Prostate gland (tissue), 2 donors: ENCODE measurements at regions not wholly inside any gene's neighbourhood (a gene's known extent, or its start where the extent isn't known, plus 50 kb on each side); places are given as distances from the start of the nearest gene placed in this dataset.

ENCODE experiments used
- CTCF ChIP-seq, 4 experiments: fragments of 200-600 bp in 2 of 4; fragments of 450-650 bp in 2 of 4; sonication (generic) in 2 of 4; IDR thresholded peaks; 1 replicate in 3 of 4; 2 replicates in 1 of 4; pipeline ENCODE4 v1.5.1; 2016 to 2019; ENCODE audit warnings: antibody characterized with exemption in 4 of 4, mild to moderate bottlenecking in 2 of 4, moderate library complexity in 2 of 4
- POLR2A ChIP-seq: fragments of 450-650 bp; IDR thresholded peaks from one replicate; pipeline ENCODE4 v1.6.1; 2016; ENCODE audit warnings: antibody characterized with exemption, mild to moderate bottlenecking
- POLR2AphosphoS5 ChIP-seq: sonication (generic); formaldehyde crosslinking; IDR thresholded peaks from one replicate; pipeline ENCODE4 v1.6.1; 2017; ENCODE audit warnings: antibody characterized with exemption

GRCh38 chr9:87035879-87036278 is 88.6 kb upstream of the GAS1 start:
- TF ChIP-seq CTCF (IDR thresholded peaks at IDR 0.05): no peak
- TF ChIP-seq POLR2A: no peak
- TF ChIP-seq POLR2AphosphoS5: no peak
